ENCODE measurements at regions not wholly inside any gene's neighbourhood (a gene's known extent, or its start where the extent isn't known, plus 50 kb on each side); places are given as distances from the start of the nearest gene placed in this dataset.

DNA sequence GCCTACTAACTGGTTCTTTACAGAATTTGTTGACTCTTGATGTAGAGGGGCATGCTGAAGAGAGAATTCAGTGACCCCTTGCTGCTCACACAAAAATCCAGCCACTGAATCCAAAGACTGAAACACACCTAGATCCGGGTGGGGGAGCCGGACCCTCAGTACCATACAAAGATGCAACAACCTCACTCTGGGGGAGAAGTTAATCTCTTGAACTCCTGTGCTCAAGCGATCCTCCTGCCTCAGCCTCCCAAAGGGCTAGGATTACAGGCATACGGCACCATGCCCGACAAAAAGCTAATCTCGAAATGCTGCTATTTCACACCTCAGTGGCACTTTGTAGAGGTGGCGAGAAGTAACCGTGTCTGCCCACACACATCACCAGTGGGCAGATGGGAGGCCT, 88.8 kb upstream of the HELT start (continued):
- TF ChIP-seq, protein P1, sequence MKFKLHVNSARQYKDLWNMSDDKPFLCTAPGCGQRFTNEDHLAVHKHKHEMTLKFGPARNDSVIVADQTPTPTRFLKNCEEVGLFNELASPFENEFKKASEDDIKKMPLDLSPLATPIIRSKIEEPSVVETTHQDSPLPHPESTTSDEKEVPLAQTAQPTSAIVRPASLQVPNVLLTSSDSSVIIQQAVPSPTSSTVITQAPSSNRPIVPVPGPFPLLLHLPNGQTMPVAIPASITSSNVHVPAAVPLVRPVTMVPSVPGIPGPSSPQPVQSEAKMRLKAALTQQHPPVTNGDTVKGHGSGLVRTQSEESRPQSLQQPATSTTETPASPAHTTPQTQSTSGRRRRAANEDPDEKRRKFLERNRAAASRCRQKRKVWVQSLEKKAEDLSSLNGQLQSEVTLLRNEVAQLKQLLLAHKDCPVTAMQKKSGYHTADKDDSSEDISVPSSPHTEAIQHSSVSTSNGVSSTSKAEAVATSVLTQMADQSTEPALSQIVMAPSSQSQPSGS (IDR thresholded peaks at IDR 0.05; ENCODE audit: low read length): no peak
- no peak for TF ChIP-seq BACH1 (IDR thresholded peaks at IDR 0.05; ENCODE audit: low read length)
- no peak for TF ChIP-seq POU5F1 (IDR thresholded peaks at IDR 0.05; ENCODE audit: low read depth, low read length)
- TF ChIP-seq JUN (IDR thresholded peaks at IDR 0.05; ENCODE audit: low read depth, low read length): no peak
- TF ChIP-seq NANOG (IDR thresholded peaks at IDR 0.05; ENCODE audit: insufficient read depth, low read depth, low read length, poor library complexity, severe bottlenecking): no peak
- no peak for TF ChIP-seq SP2 (IDR thresholded peaks at IDR 0.05; ENCODE audit: low read length)

Measured in H1 (cell line).